Aorta (tissue), 5 donors: ENCODE measurements at regions not wholly inside any gene's neighbourhood (a gene's known extent, or its start where the extent isn't known, plus 50 kb on each side); places are given as distances from the start of the nearest gene placed in this dataset.
A peak's percentile ranks its signal among the peaks of the same experiment; 100 is the strongest.
"Not testable (repeated sequence)": the region's sequence is repeated elsewhere in the genome, so short reads cannot be mapped to it uniquely, and the experiment has no call there.

Source experiments
- ATAC-seq: fragments of 200-7000 bp; cut with Tn5 transposase; one replicate; pipeline ENCODE4 v1.9.1; 2022; ENCODE audit warnings: moderate library complexity; ENCODE audit not compliant: low FRiP score
- DNase-seq, 2 donors: peaks; one replicate each; pipeline ENCODE4 v3.0.0-alpha.2; 2020
- H3K27ac ChIP-seq, 2 donors: one replicate each; pipeline ENCODE4 v1.5.1; 2013; ENCODE audit warnings: low read length in 2 of 2, mild to moderate bottlenecking in 2 of 2, moderate library complexity in 2 of 2, control low read depth in 1 of 2, inconsistent platforms in 1 of 2, low read depth in 1 of 2
- H3K27me3 ChIP-seq, 2 donors: one replicate each; pipeline ENCODE4 v1.6.1; 2013; ENCODE audit warnings: control low read depth in 1 of 2, low read length in 1 of 2, mild to moderate bottlenecking in 1 of 2, moderate library complexity in 1 of 2; ENCODE audit not compliant: insufficient read depth in 2 of 2, control insufficient read depth in 1 of 2
- H3K36me3 ChIP-seq, 2 donors: one replicate each; pipeline ENCODE4 v1.6.1; 2013; ENCODE audit warnings: control low read depth in 1 of 2, low read length in 1 of 2, mild to moderate bottlenecking in 1 of 2; ENCODE audit not compliant: insufficient read depth in 2 of 2, control insufficient read depth in 1 of 2
- H3K4me1 ChIP-seq, 2 donors: one replicate each; pipeline ENCODE4 v1.6.1; 2013; ENCODE audit warnings: low read length in 2 of 2, control low read depth in 1 of 2, mild to moderate bottlenecking in 1 of 2, moderate library complexity in 1 of 2; ENCODE audit not compliant: insufficient read depth in 2 of 2, control insufficient read depth in 1 of 2
- H3K4me3 ChIP-seq, 2 donors: one replicate each; pipeline ENCODE4 v1.5.1; 2013; ENCODE audit warnings: low read length in 2 of 2, control low read depth in 1 of 2, mild to moderate bottlenecking in 1 of 2
- H3K9me3 ChIP-seq: one replicate; pipeline ENCODE4 v1.6.1; 2013; ENCODE audit warnings: mild to moderate bottlenecking, low read length; ENCODE audit not compliant: control insufficient read depth
- WGBS, 2 donors: extraction: QIAGEN DNeasy Blood & Tissue Kit; methylation state at CpG; one replicate each; pipeline ENCODE4 v1.1.7; 2013; 5-methylcytosine and 5-hydroxymethylcytosine counted together
- intact Hi-C, 2 donors: fragments of 100-400 bp; cut with DNase I; formaldehyde crosslinking; loops; one replicate each; pipeline versions ENCODE4 v1.14.2 to v1.15.0; 2022
- donor health status: healthy with polysubstance abuse.
- donor health status: Bipolar disorder and iron deficiency.
- donor health status: DM: no; HTN: no; CAD: no.
- donor health status: DM: no; HTN: no; CAD: no.
- donor health status: DM: yes; HTN: yes; CAD: no.

DNA sequence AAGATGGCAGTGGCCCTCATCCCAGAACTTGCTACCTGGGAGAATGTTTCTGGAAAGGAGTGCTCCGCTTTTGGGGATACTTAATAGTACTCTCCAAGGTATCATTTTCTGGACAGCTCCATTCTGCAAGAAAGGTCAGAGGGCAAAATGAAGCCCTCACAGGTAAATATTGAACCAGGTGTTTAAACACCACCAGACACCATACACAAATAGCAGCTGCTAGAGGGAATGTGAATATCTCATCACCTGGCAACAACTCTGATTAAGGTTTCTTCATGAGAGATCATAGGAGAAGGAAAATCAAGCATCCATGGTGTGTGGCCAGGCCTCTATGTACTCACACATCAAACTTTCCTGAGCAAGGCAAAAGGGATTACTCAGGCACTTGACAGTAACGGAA lies 226.1 kb upstream of the FAT3 start:
- no peaks in the 10 kb centered on the region for H3K9me3 ChIP-seq
- no peaks in the 10 kb centered on the region for H3K27me3 ChIP-seq
- H3K27ac ChIP-seq: no peak overlapping the region
- no peak for ATAC-seq
- no peak overlapping the region for H3K4me3 ChIP-seq
- intact Hi-C loops: no loop called here
- DNase-seq: no peak
- peaks cover 0 to 2% of the 10 kb centered on the region in 2 donors for H3K4me1 ChIP-seq
- 97 to 98% methylated on average over 2 of the region's 2 CpGs for WGBS, 2 donors
- H3K36me3 ChIP-seq: no peaks in the 10 kb centered on the region

DNA sequence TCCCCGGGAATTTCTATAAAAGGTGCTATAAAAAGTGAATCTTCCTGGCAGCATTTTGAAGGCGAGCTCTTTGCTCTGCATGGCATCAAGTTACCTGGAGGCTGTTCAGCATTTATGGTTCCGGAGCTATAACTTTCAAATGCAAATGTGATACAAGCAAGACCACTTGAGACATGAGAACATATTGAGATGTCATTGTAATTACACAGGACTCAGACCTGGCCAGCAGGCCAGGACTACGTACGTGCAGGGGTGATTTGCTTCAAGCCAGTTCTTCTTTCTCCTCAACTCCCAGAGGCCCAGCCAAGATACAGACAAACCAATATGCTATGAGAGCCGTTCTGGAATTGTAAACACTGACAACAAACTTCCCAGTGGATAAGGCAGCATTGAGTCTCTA lies 227.4 kb upstream of the FAT3 start:
- DNase-seq (no peak), ATAC-seq (no peak)
- intact Hi-C loops: no loop called here
- Histone ChIP-seq H3K4me1 (peaks cover 0 to 2% of the 10 kb centered on the region in 2 donors), H3K4me3 (no peak overlapping the region), H3K27me3 (no peaks in the 10 kb centered on the region), H3K27ac (no peak overlapping the region), H3K36me3 (no peaks in the 10 kb centered on the region), H3K9me3 (no peaks in the 10 kb centered on the region)
- WGBS, 2 donors: 85 to 90% methylated on average over 6 of the region's 6 CpGs

DNA sequence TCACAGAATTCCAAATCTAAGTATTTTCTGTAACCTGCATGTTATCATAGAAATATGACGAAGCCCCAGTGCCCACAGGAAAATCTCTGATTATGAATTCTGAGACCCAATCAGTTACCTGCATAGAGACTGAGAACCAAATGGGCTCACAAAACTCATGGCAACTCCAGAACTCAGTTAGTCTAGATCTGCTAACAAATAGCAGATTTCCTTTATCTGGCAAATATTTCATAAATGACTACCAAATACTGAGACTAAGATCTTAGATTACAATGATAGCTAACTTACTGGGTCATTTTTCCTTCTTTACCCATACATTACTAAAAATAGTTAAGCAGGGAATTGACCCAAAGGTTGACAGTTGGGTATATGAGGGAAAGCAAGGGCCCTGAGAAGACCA lies 228.1 kb upstream of the FAT3 start:
- no peak for DNase-seq
- no peak for ATAC-seq
- intact Hi-C loops: no loop called here
- Histone ChIP-seq H3K36me3 (no peaks in the 10 kb centered on the region), H3K27ac (no peak overlapping the region), H3K4me1 (peaks cover 0 to 2% of the 10 kb centered on the region in 2 donors), H3K4me3 (no peak overlapping the region), H3K9me3 (no peaks in the 10 kb centered on the region), H3K27me3 (no peaks in the 10 kb centered on the region)
- WGBS, 2 donors: 85 to 91% methylated on average over 1 of the region's 1 CpG

DNA sequence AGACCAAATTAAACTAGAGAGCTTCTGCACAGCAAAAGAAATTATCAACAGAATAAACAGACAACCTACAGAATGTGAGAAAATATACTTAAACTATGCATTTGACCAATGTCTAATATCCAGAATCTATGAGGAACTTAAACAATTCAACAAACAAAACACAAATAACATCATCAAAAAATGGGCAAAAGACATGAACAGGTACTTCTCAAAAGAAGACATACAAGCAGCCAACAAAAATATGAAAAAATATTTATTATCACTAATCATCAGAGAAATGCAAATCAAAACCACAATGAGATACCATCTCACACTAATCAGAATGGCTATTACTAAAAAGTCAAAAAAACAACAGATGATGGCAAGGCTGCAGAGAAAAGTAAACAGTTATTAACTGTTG lies 236.2 kb upstream of the FAT3 start:
- H3K4me1 ChIP-seq, H3K27ac ChIP-seq, intact Hi-C loops, H3K36me3 ChIP-seq, H3K27me3 ChIP-seq, H3K9me3 ChIP-seq, H3K4me3 ChIP-seq, DNase-seq, ATAC-seq: not testable (repeated sequence)

DNA sequence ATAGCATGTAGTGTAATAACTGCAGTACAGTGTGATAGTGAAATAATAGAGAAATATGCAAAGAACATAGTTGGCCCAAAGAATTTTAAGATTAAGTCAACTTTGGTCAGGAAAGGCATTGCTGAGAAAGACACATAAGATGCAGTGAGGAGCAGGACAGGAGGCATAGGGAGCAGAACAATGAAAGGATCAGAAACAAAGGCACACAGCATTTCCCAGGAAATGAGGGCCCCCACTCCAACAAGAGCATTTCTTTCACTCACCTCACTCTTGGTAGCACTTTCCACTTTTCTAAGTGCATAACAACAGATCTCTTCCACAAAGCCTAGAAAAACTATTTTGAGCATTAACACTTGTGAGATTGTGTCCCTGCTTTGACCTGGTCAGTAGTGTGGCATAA lies 238.4 kb upstream of the FAT3 start:
- no peaks in the 10 kb centered on the region for H3K9me3 ChIP-seq
- no peak for DNase-seq
- no peaks in the 10 kb centered on the region for H3K36me3 ChIP-seq
- no peak overlapping the region for H3K27ac ChIP-seq
- no peak overlapping the region for H3K4me3 ChIP-seq
- peaks cover 2 to 3% of the 10 kb centered on the region in 2 donors for H3K4me1 ChIP-seq
- H3K27me3 ChIP-seq: no peaks in the 10 kb centered on the region
- ATAC-seq: no peak
- intact Hi-C loops: no loop called here

DNA sequence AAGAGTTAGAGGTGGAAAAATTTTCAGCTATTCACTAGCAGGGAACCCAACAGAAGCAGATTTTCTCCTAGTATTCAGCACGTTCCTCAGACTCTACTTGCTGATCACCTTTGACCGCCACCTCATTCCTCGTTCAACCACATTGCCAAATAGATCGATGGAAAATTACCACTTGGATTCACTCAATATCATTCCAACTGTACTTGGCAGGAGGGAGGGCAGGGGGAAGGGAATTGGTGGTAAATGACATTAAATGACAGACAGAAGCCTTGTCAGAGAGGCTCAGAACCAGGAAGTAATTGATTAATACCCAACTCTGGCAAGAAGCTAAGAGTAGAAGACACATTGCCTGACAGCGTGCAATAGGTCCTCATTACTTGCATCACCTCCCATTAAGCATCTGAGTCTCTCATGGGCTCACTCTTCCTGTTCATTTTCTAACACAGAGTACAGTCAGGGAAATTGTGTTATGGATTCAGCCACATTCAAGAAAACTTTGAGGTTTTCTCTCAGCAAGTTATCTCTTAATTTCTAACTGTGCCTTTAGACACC lies 240.5 kb upstream of the FAT3 start:
- intact Hi-C loops: no loop called here
- Histone ChIP-seq H3K4me3 (no peak overlapping the region), H3K27me3 (no peaks in the 10 kb centered on the region), H3K4me1 (peaks cover 2 to 3% of the 10 kb centered on the region in 2 donors), H3K27ac (no peak overlapping the region), H3K9me3 (no peaks in the 10 kb centered on the region), H3K36me3 (no peaks in the 10 kb centered on the region)
- no peak for ATAC-seq
- 92 to 93% methylated on average over 5 of the region's 5 CpGs for WGBS, 2 donors
- no peak for DNase-seq

DNA sequence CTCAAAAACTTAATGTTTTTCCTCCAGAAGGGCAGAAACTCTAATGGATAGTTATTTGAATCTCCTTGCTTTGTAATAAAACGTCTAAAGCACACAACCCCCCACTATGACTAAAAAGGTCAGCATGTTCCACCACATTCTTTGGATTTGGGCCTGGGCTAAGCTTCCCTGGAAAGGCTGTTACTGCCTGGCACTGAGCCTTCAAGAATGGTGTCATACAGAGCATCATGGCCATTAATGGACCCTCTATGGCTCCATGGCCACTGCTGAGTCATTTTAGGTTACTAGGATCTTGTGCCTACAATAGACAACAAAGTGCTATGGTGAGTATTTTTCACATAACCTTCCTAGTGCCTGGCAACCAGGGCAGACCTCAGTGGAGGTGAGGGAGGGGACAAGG lies 242.6 kb upstream of the FAT3 start:
- WGBS, 2 donors: 0 to 2% methylated on average over 1 of the region's 1 CpG
- intact Hi-C loops: no loop called here
- DNase-seq: peak; percentile 80 to 86

DNA sequence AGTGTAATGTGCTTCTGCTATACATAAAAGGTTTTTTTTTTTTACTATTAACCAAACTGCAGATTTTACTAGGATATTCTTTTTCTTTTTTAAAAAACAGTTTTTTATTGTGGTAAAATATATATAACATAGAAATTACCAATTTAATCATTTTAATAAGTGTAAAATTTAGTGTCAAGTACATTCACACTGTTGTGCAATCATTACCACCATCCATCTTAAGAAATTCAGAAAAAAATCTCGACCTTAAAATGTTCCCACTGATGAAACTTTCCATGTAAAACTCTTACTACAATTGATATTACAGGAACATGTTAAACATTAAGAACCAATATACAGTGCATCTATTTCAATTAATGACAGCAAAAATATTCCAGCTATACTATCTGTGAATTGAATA lies 244.8 kb upstream of the FAT3 start:
- DNase-seq (no peak), ATAC-seq (no peak)
- intact Hi-C loops: no loop called here
- H3K36me3 ChIP-seq: no peaks in the 10 kb centered on the region
- H3K9me3 ChIP-seq: no peaks in the 10 kb centered on the region
- 87 to 95% methylated on average over 1 of the region's 1 CpG for WGBS, 2 donors
- H3K4me3 ChIP-seq: no peak overlapping the region
- no peak overlapping the region for H3K27ac ChIP-seq
- peaks cover 2 to 3% of the 10 kb centered on the region in 2 donors for H3K4me1 ChIP-seq
- no peaks in the 10 kb centered on the region for H3K27me3 ChIP-seq

More for the DNA sequence above, 242.6 kb upstream of the FAT3 start:
- Histone ChIP-seq H3K27me3 (no peaks in the 10 kb centered on the region), H3K27ac (peak overlapping the region; percentile 77 to 98), H3K9me3 (no peaks in the 10 kb centered on the region), H3K36me3 (no peaks in the 10 kb centered on the region), H3K4me1 (peaks cover 2 to 3% of the 10 kb centered on the region in 2 donors), H3K4me3 (no peak overlapping the region)
- ATAC-seq: peak; percentile 93

DNA sequence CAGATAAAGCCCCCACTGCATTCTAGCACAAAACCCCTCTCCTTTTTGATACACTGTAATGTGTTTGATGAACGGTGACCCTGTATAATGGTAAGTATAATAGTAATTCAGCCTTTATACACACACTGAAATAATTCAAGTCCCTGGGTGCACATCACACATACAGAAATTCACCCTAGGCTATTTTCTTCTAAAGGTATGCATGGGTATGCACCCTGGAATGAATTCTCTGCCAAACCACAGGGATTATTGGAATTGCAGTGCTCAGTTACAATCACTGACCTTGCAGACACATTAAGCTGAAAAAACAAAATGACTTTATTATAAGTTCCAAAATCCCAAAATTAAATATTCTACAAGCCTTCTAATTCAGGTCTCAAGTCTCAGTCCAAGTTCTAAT lies 245.9 kb upstream of the FAT3 start:
- no peak for ATAC-seq
- Histone ChIP-seq H3K27ac (no peak overlapping the region), H3K27me3 (no peaks in the 10 kb centered on the region), H3K36me3 (no peaks in the 10 kb centered on the region), H3K9me3 (no peaks in the 10 kb centered on the region), H3K4me3 (no peak overlapping the region), H3K4me1 (peaks cover 2 to 3% of the 10 kb centered on the region in 2 donors)
- intact Hi-C loops: no loop called here
- DNase-seq: no peak
- WGBS, 2 donors: 91% methylated on average over 1 of the region's 1 CpG
